K562 (cell line): ENCODE measurements at regions not wholly inside any gene's neighbourhood (a gene's known extent, or its start where the extent isn't known, plus 50 kb on each side); places are given as distances from the start of the nearest gene placed in this dataset.

Source experiments
- ATAC-seq: fragments of 200-7000 bp; cut with Tn5 transposase; 3 replicates; pipeline ENCODE4 v1.9.1; 2020; ENCODE audit warnings: moderate library complexity
- BruUV-seq: library from RNA; stranded (reverse); fragments of 400-500 nt; replicated peaks from 2 replicates; lab custom pipeline; 2021; lab: Mats Ljungman, UMichigan
- CTCF ChIA-PET: fragments of 300-600 bp; formaldehyde crosslinking; extraction: SDS; loops from one replicate; lab custom pipeline; 2021; ENCODE audit warnings: low intra/inter-chr PET ratio; lab: Yijun Ruan, JAX
- POLR2A ChIA-PET: fragments of 300-600, 350-650 bp; sonication (Branson Sonifier 250); formaldehyde crosslinking; extraction: SDS; loops from one replicate; lab custom pipeline; 2021; ENCODE audit warnings: antibody characterized with exemption, inconsistent platforms; lab: Yijun Ruan, JAX
- DNase-seq, 4 experiments: peaks; one replicate each; pipeline versions ENCODE4 v3.0.0 to v3.0.0-alpha.2; 2011 to 2018; ENCODE audit warnings: low spot score in 3 of 4, mixed read lengths in 3 of 4; ENCODE audit errors: extremely low read depth in 1 of 4
- FAIRE-seq: peaks from 2 replicates; lab custom pipeline; 2011; peaks lifted over from hg19 to GRCh38; lab: Jason Lieb, UNC
- H2AFZ ChIP-seq: 2 replicates; pipeline ENCODE4 v1.6.0; 2011; ENCODE audit warnings: low read depth, low read length, control low read depth, inconsistent platforms
- H3K27ac ChIP-seq: fragments of 200-600 bp; 3 replicates; pipeline ENCODE4 v1.8.0; 2011; ENCODE audit warnings: low read depth, mild to moderate bottlenecking, control low read depth, inconsistent platforms, low read length, moderate library complexity, mixed read lengths; ENCODE audit errors: extremely low read depth
- H3K27me3 ChIP-seq, 2 experiments: fragments of 300-600 bp in 1 of 2; 2 replicates in 1 of 2; 3 replicates in 1 of 2; pipeline versions ENCODE4 v1.6.0 to v1.8.0; 2011; ENCODE audit warnings: inconsistent platforms in 2 of 2, low read length in 2 of 2, mild to moderate bottlenecking in 1 of 2, mixed read lengths in 1 of 2, moderate library complexity in 1 of 2; ENCODE audit not compliant: control insufficient read depth in 2 of 2, insufficient read depth in 2 of 2
- H3K36me3 ChIP-seq: fragments of 300-600 bp; 3 replicates; pipeline ENCODE4 v1.8.0; 2011; ENCODE audit warnings: mild to moderate bottlenecking, low read length, inconsistent platforms; ENCODE audit not compliant: control insufficient read depth, insufficient read depth
- H3K4me1 ChIP-seq, 2 experiments: fragments of 200-600 bp in 1 of 2; replicated peaks in 1 of 2; 2 replicates in 1 of 2; 3 replicates in 1 of 2; pipeline versions ENCODE4 v1.5.1 to v1.8.0; 2011; ENCODE audit warnings: inconsistent platforms in 2 of 2, low read length in 2 of 2, mild to moderate bottlenecking in 1 of 2, mixed read lengths in 1 of 2, moderate library complexity in 1 of 2; ENCODE audit not compliant: control insufficient read depth in 2 of 2, insufficient read depth in 2 of 2
- H3K4me2 ChIP-seq: 2 replicates; pipeline ENCODE4 v1.6.1; 2011; ENCODE audit warnings: low read length, control low read depth, inconsistent platforms, mixed read lengths; ENCODE audit not compliant: insufficient read depth
- H3K4me3 ChIP-seq: fragments of 200-600 bp; sonication (generic), shearing (Covaris generic); 2 replicates; pipeline ENCODE4 v1.5.1; 2016; ENCODE audit warnings: control low read depth, inconsistent platforms
- H3K79me2 ChIP-seq: fragments of 200-600 bp; 3 replicates; pipeline ENCODE4 v1.8.0; 2011; ENCODE audit warnings: low read length, inconsistent platforms; ENCODE audit not compliant: control insufficient read depth, insufficient read depth
- H3K9ac ChIP-seq, 2 experiments: 2 replicates each; pipeline versions ENCODE4 v1.6.0 to v1.6.1; 2011; ENCODE audit warnings: low read depth in 2 of 2, low read length in 2 of 2, control low read depth in 1 of 2, inconsistent platforms in 1 of 2, mild to moderate bottlenecking in 1 of 2, mixed read lengths in 1 of 2; ENCODE audit not compliant: insufficient read depth in 1 of 2
- H3K9me1 ChIP-seq: one replicate; pipeline ENCODE4 v1.6.0; 2011; ENCODE audit warnings: inconsistent platforms, mild to moderate bottlenecking, low read length, moderate library complexity; ENCODE audit not compliant: control insufficient read depth, insufficient read depth
- H3K9me3 ChIP-seq: replicated peaks from 2 replicates; pipeline ENCODE4 v1.5.1; 2011; ENCODE audit warnings: low read depth, low read length, inconsistent platforms; ENCODE audit not compliant: control insufficient read depth, insufficient read depth
- H4K20me1 ChIP-seq: replicated peaks from 2 replicates; pipeline ENCODE4 v1.6.1; 2011; ENCODE audit warnings: low read length, inconsistent platforms, mixed read lengths; ENCODE audit not compliant: control insufficient read depth, insufficient read depth
- CSDE1 ChIP-seq, 2 experiments: fragments of 450-650 bp; IDR thresholded peaks; 2 replicates each; pipeline ENCODE4 v1.6.1; 2016; ENCODE audit warnings: mild to moderate bottlenecking in 1 of 2
- POLR2A ChIP-seq: fragments of 450-650 bp; conservative IDR thresholded peaks from 2 replicates; pipeline ENCODE4 v1.6.1; 2016
- POLR2AphosphoS2 ChIP-seq: IDR thresholded peaks from 2 replicates; pipeline ENCODE4 v1.6.1; 2012; ENCODE audit warnings: low read length, improper control_type of control experiment
- ZNF174 ChIP-seq: fragments of 250-450 bp; sonication (Bioruptor Pico); IDR thresholded peaks from 2 replicates; pipeline ENCODE4 v1.4.0; 2020; ENCODE audit warnings: mild to moderate bottlenecking
- ZNF695 ChIP-seq: fragments of 450-650 bp; formaldehyde crosslinking; IDR thresholded peaks from 2 replicates; pipeline ENCODE4 v1.4.0; 2020; ENCODE audit warnings: mild to moderate bottlenecking, moderate library complexity
- WGBS: fragments of 100-300 bp; shearing (Covaris generic); methylation state at CpG from one replicate; pipeline ENCODE4 v1.1.6; 2016; ENCODE audit warnings: low coverage, mixed read lengths; ENCODE audit not compliant: insufficient coverage; ENCODE audit errors: missing lambda C conversion rate; 5-methylcytosine and 5-hydroxymethylcytosine counted together
- in situ Hi-C: fragments of 300-500 bp; cut with MboI; formaldehyde crosslinking; loops from 4 replicates; pipeline ENCODE4 v1.15.0; 2018; ENCODE audit warnings: inconsistent platforms, mixed read lengths
- intact Hi-C: fragments of 100-400 bp; cut with micrococcal nuclease; formaldehyde crosslinking; loops from 2 replicates; pipeline ENCODE4 v1.14.2; 2022
- TF ChIP-seq, protein P1 (sequence below), 2 experiments: fragments of 450-650 bp; conservative IDR thresholded peaks; 2 replicates each; pipeline ENCODE4 v1.6.1; 2017; ENCODE audit warnings: mild to moderate bottlenecking in 2 of 2, moderate library complexity in 2 of 2
- TF ChIP-seq, protein P2 (sequence below): fragments of 250-450 bp; sonication (Bioruptor Pico); IDR thresholded peaks from 2 replicates; pipeline ENCODE4 v1.8.0; 2022; ENCODE audit warnings: moderate library complexity, mild to moderate bottlenecking, inconsistent platforms

GRCh38 chr7:23913016-23913415 is 203.0 kb downstream of the STK31 start:
- no peak overlapping the region for H3K4me2 ChIP-seq
- H3K27ac ChIP-seq = no peak overlapping the region
- ATAC-seq = no peak
- ChIA-PET CTCF (no interaction called here), POLR2A (no interaction called here)
- no peaks in the 10 kb centered on the region for H3K9me1 ChIP-seq
- H3K4me1 ChIP-seq = no peaks in the 10 kb centered on the region
- in situ Hi-C loops (no loop called here), intact Hi-C loops (no loop called here)
- no peak for DNase-seq
- 0% methylated on average over 2 of the region's 2 CpGs for WGBS
- H2AFZ ChIP-seq = no peak overlapping the region
- no peaks in the 10 kb centered on the region for H3K36me3 ChIP-seq
- H3K79me2 ChIP-seq = no peaks in the 10 kb centered on the region
- no peaks in the 10 kb centered on the region for H3K9me3 ChIP-seq
- TF ChIP-seq, protein P1, sequence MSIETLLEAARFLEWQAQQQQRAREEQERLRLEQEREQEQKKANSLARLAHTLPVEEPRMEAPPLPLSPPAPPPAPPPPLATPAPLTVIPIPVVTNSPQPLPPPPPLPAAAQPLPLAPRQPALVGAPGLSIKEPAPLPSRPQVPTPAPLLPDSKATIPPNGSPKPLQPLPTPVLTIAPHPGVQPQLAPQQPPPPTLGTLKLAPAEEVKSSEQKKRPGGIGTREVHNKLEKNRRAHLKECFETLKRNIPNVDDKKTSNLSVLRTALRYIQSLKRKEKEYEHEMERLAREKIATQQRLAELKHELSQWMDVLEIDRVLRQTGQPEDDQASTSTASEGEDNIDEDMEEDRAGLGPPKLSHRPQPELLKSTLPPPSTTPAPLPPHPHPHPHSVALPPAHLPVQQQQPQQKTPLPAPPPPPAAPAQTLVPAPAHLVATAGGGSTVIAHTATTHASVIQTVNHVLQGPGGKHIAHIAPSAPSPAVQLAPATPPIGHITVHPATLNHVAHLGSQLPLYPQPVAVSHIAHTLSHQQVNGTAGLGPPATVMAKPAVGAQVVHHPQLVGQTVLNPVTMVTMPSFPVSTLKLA (conservative IDR thresholded peaks at IDR 0.05) = no peak
- TF ChIP-seq CSDE1 (IDR thresholded peaks at IDR 0.05) (no peak), POLR2A (no peak), ZNF174 (CRISPR knock-in tag) (no peak), POLR2AphosphoS2 (no peak), ZNF695 (CRISPR knock-in tag) (no peak)
- TF ChIP-seq, protein P2, sequence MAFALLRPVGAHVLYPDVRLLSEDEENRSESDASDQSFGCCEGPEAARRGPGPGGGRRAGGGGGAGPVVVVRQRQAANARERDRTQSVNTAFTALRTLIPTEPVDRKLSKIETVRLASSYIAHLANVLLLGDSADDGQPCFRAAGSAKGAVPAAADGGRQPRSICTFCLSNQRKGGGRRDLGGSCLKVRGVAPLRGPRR (CRISPR knock-in tag) = no peak
- BruUV-seq = no TSS peak
- H3K27me3 ChIP-seq = peaks cover 0 to 2% of the 10 kb centered on the region in 2 experiments; a peak in 1 of 5 replicates
- H3K4me3 ChIP-seq = no peak overlapping the region
- FAIRE-seq = no peak
- H4K20me1 ChIP-seq = no peaks in the 10 kb centered on the region
- H3K9ac ChIP-seq = no peak overlapping the region
